HEK293T (cell line): ENCODE measurements at regions not wholly inside any gene's neighbourhood (a gene's known extent, or its start where the extent isn't known, plus 50 kb on each side); places are given as distances from the start of the nearest gene placed in this dataset.

Experiments used
- CTCF ChIA-PET: fragments of 350-600 bp; formaldehyde crosslinking; extraction: SDS; loops from one replicate; lab custom pipeline; 2021; ENCODE audit warnings: antibody characterized with exemption, inconsistent platforms; lab: Yijun Ruan, JAX
- POLR2A ChIA-PET: fragments of 350-600 bp; formaldehyde crosslinking; extraction: SDS; loops from one replicate; lab custom pipeline; 2020; ENCODE audit warnings: antibody characterized with exemption, inconsistent platforms; lab: Yijun Ruan, JAX
- DNase-seq: peaks from one replicate; pipeline ENCODE4 v3.0.0; 2012; ENCODE audit warnings: mixed read lengths; ENCODE audit errors: extremely low spot score
- ARNT ChIP-seq: fragments of 450-650 bp; IDR thresholded peaks from 2 replicates; pipeline ENCODE4 v1.6.1; 2017; ENCODE audit warnings: mild to moderate bottlenecking
- BHLHE40 ChIP-seq: fragments of 450-650 bp; IDR thresholded peaks from 2 replicates; pipeline ENCODE4 v1.6.1; 2016; ENCODE audit warnings: mild to moderate bottlenecking, moderate library complexity, borderline replicate concordance
- CTBP1 ChIP-seq: fragments of 450-650 bp; IDR thresholded peaks from 2 replicates; pipeline ENCODE4 v1.6.1; 2016; ENCODE audit warnings: borderline replicate concordance
- ELF4 ChIP-seq: fragments of 450-650 bp; IDR thresholded peaks from 2 replicates; pipeline ENCODE4 v1.6.1; 2017; ENCODE audit warnings: antibody characterized with exemption
- FOXA1 ChIP-seq: fragments of 450-650 bp; IDR thresholded peaks from 2 replicates; pipeline ENCODE4 v1.6.1; 2016; ENCODE audit warnings: mild to moderate bottlenecking
- FOXK2 ChIP-seq: fragments of 450-650 bp; IDR thresholded peaks from 2 replicates; pipeline ENCODE4 v1.6.1; 2016; ENCODE audit warnings: mild to moderate bottlenecking
- FOXM1 ChIP-seq: fragments of 450-650 bp; IDR thresholded peaks from 2 replicates; pipeline ENCODE4 v1.6.1; 2017; ENCODE audit warnings: mild to moderate bottlenecking, borderline replicate concordance
- HDGF ChIP-seq: fragments of 450-650 bp; IDR thresholded peaks from 2 replicates; pipeline ENCODE4 v1.6.1; 2017; ENCODE audit warnings: antibody characterized with exemption, borderline replicate concordance
- L3MBTL2 ChIP-seq: fragments of 450-650 bp; conservative IDR thresholded peaks from 2 replicates; pipeline ENCODE4 v1.6.1; 2016; ENCODE audit warnings: mild to moderate bottlenecking
- LEF1 ChIP-seq: fragments of 450-650 bp; IDR thresholded peaks from 2 replicates; pipeline ENCODE4 v1.6.1; 2017; ENCODE audit warnings: mild to moderate bottlenecking, borderline replicate concordance
- NFRKB ChIP-seq: fragments of 450-650 bp; IDR thresholded peaks from 2 replicates; pipeline ENCODE4 v1.6.1; 2016; ENCODE audit warnings: mild to moderate bottlenecking, moderate library complexity
- PKNOX1 ChIP-seq: fragments of 450-650 bp; IDR thresholded peaks from 2 replicates; pipeline ENCODE4 v1.6.1; 2016
- SP1 ChIP-seq: fragments of 450-650 bp; IDR thresholded peaks from 2 replicates; pipeline ENCODE4 v1.6.1; 2017
- SUZ12 ChIP-seq: fragments of 450-650 bp; IDR thresholded peaks from 2 replicates; pipeline ENCODE4 v1.6.1; 2016; ENCODE audit warnings: mild to moderate bottlenecking
- TARDBP ChIP-seq: fragments of 450-650 bp; IDR thresholded peaks from 2 replicates; pipeline ENCODE4 v1.6.1; 2016
- ZNF384 ChIP-seq: fragments of 450-650 bp; IDR thresholded peaks from 2 replicates; pipeline ENCODE4 v1.6.1; 2016

DNA sequence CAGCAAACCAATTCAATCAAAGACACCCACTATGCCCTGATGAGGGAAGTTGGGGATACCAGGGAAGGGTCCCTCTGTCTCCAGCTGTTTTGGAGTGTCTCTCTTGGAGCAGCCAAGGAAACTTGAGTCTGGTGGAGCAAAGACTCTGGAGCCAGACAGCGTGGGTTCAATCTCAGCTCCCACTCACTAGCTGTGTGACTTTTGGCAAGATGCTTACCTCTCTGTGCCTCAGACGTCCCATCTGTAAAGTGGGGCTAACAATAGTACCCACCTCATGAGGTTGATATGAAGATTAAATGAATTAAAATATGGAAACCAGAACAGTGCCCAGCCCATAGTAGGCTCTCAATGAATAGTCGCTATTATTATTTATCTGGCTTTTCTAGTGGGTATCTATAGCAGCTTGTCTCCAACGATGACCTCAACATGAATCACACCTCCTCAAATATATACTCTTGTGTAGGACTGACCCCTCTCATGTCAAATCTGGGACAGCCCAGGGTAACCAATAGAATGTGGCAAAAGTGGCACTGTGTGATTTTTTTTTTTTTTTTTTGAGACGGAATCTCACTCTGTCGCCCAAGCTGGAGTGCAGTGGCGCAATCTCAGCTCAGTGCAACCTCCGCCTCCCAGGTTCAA is 99.2 kb upstream of the FOXP4 start:
- DNase-seq: no peak
- ChIA-PET CTCF (interaction anchor here (0.7 to 1.3 kb wide), 4 partner anchors 29 to 144 kb away, joined by 4 to 6 read pairs (median 4); no protein-coding TSS in a partner anchor), POLR2A (no interaction called here)
- TF ChIP-seq FOXA1: no peak
- no peak for TF ChIP-seq ZNF384
- no peak for TF ChIP-seq CTBP1
- TF ChIP-seq HDGF: no peak
- no peak for TF ChIP-seq BHLHE40
- no peak for TF ChIP-seq TARDBP
- no peak for TF ChIP-seq SUZ12
- no peak for TF ChIP-seq SP1
- TF ChIP-seq ARNT: no peak
- no peak for TF ChIP-seq L3MBTL2
- no peak for TF ChIP-seq ELF4
- TF ChIP-seq FOXM1: no peak
- no peak for TF ChIP-seq FOXK2
- TF ChIP-seq PKNOX1: no peak
- TF ChIP-seq LEF1: no peak
- TF ChIP-seq NFRKB: no peak

DNA sequence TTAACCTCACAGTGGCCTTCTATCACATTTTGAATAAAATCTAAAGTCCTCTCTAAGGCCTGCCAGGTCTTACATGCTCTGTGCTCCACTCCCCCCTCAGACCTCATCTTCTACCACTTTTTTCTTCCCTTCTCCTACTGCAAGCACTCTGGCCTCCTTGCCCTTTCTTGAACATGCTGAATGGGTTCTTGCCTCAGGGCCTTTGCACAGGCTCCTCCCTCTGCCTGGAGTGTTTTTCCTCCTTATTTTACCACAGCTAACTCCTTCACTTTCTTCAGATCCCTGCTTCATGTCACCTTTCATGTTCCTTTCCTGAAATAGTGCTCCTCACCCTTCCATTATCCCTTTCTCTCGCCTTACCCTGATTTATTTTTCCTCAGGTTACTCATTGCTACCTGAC is 97.9 kb upstream of the FOXP4 start:
- DNase-seq: no peak
- ChIA-PET CTCF (interaction anchor here (0.6 to 1.3 kb wide), 3 partner anchors 23 to 94 kb away, joined by 3 to 6 read pairs (median 4); no protein-coding TSS in a partner anchor), POLR2A (no interaction called here)
- TF ChIP-seq ARNT (no peak), PKNOX1 (no peak), FOXA1 (no peak), NFRKB (no peak), FOXM1 (no peak), SP1 (no peak), ELF4 (no peak), FOXK2 (no peak), BHLHE40 (no peak), L3MBTL2 (no peak), HDGF (no peak), SUZ12 (no peak), ZNF384 (no peak), TARDBP (no peak), LEF1 (no peak), CTBP1 (no peak)

DNA sequence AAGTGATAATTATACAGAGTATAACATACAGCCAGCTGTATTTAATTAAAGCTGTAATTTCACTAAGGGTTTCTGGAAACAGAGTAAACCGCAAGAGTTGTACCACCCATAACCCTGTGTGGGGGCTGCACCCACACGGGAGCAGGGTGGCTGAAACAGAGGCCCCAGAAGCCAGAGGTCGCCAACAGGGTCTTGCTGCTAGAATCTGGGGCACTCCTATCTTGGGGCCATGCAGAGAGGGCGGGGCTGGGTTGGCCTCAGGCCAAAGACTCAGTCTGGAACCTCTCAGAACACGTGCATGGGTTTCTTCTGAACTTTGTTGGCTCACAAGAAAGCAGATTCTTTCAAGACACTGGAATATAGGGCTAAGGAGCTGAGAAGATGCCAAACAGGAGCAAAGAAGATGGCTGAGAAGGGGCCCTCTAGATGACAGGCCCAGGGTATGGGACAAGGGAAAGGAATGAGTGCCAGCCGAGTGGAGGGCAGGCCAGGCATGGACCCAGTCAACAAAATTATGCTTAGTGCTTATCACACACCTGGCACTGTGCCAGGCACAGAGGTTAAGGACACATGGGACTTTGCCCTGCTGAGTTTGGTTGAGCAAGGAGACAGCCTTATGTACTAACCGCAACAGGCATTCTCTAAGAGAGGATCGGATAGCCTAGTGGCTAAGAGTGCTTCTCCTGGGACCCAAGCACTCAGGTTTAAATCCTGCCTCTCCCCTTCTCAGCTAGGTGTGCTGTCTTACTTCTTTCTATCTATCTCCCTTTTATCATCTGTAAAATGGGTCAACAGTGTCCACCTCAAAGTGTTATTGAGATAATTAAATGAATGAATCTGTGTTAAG is 96.6 kb upstream of the FOXP4 start:
- ChIA-PET CTCF (no interaction called here), POLR2A (interaction anchor here (1.6 kb wide), 1 partner anchor 13 kb away, joined by 3 read pairs; no protein-coding TSS in a partner anchor)
- no peak for DNase-seq
- TF ChIP-seq NFRKB (no peak), TARDBP (no peak), PKNOX1 (no peak), LEF1 (no peak), L3MBTL2 (no peak), FOXA1 (no peak), FOXK2 (no peak), SP1 (no peak), ARNT (no peak)

- ChIA-PET POLR2A (interaction anchor here (1.6 kb wide), 1 partner anchor 12 kb away, joined by 3 read pairs; no protein-coding TSS in a partner anchor), CTCF (interaction anchor here (0.7 to 1.1 kb wide), 5 partner anchors 8 to 79 kb away, joined by 3 to 7 read pairs (median 4); no protein-coding TSS in a partner anchor)
- DNase-seq: no peak
- no peak for TF ChIP-seq LEF1
- no peak for TF ChIP-seq BHLHE40
- no peak for TF ChIP-seq L3MBTL2
- TF ChIP-seq TARDBP: no peak
- no peak for TF ChIP-seq PKNOX1
- no peak for TF ChIP-seq FOXA1
- TF ChIP-seq ELF4: no peak
- no peak for TF ChIP-seq FOXM1
- TF ChIP-seq FOXK2: no peak
- TF ChIP-seq SP1: no peak
- TF ChIP-seq ZNF384: no peak
- TF ChIP-seq NFRKB: no peak
- no peak for TF ChIP-seq CTBP1
- TF ChIP-seq ARNT: no peak
- no peak for TF ChIP-seq SUZ12
- no peak for TF ChIP-seq HDGF
Observed at GRCh38 chr6:41450581-41450980, 95.6 kb upstream of the FOXP4 start.
